ENCODE measurements at regions not wholly inside any gene's neighbourhood (a gene's known extent, or its start where the extent isn't known, plus 50 kb on each side); places are given as distances from the start of the nearest gene placed in this dataset.

DNA sequence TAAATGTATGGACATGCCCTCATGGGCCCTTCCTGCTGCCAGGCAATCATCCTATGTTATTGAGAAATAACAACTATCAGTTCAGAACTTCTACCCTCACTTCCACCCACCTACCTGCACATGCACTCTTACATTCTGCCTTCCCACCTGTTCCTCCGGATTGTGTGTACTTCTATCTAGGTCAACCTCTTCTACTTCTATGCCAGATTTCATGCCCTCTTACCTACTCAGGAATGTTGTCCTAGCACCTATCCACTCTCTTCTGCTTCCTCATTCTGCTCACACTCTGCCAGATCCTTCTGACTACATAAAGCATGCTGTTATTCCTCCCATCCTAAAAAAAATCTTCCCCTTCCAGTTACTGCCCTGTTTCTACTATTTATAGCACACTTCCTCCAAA lies 333.5 kb downstream of the IRS1 start:
- TF ChIP-seq YY1 (IDR thresholded peaks at IDR 0.05; ENCODE audit: insufficient read depth, insufficient read length) = no peak
- no peak for TF ChIP-seq ZNF274 (IDR thresholded peaks at IDR 0.05; ENCODE audit: low read depth, low read length)
